SK-N-SH (cell line): ENCODE measurements at regions not wholly inside any gene's neighbourhood (a gene's known extent, or its start where the extent isn't known, plus 50 kb on each side); places are given as distances from the start of the nearest gene placed in this dataset.

Experiments
- CTCF ChIP-seq: fragments of 200-600 bp; sonication (generic); IDR thresholded peaks from 2 replicates; pipeline ENCODE4 v1.6.1; 2017; ENCODE audit warnings: antibody characterized with exemption, mild to moderate bottlenecking, moderate library complexity
- EP300 ChIP-seq, 2 experiments: IDR thresholded peaks; 2 replicates each; pipeline versions ENCODE4 v1.4.0 to v1.6.1; 2012; ENCODE audit warnings: borderline replicate concordance in 1 of 2, low read depth in 1 of 2, low read length in 1 of 2
- IRF3 ChIP-seq: fragments of 150-350 bp; IDR thresholded peaks from 2 replicates; pipeline ENCODE4 v1.6.1; 2016; ENCODE audit warnings: mild to moderate bottlenecking, low read depth, low read length
- POLR2AphosphoS5 ChIP-seq: IDR thresholded peaks from 2 replicates; pipeline ENCODE4 v1.6.1; 2012; ENCODE audit warnings: low read depth, low read length
- RFX5 ChIP-seq: IDR thresholded peaks from 2 replicates; pipeline ENCODE4 v1.6.1; 2012; ENCODE audit warnings: mild to moderate bottlenecking, improper control_type of control experiment, low read length
- USF2 ChIP-seq: fragments of 150-350 bp; IDR thresholded peaks from 2 replicates; pipeline ENCODE4 v1.6.1; 2017; ENCODE audit warnings: antibody characterized with exemption, low read length, low read depth, borderline replicate concordance
- YY1 ChIP-seq: IDR thresholded peaks from 2 replicates; pipeline ENCODE4 v1.4.0; 2012; ENCODE audit warnings: low read depth, mild to moderate bottlenecking

DNA sequence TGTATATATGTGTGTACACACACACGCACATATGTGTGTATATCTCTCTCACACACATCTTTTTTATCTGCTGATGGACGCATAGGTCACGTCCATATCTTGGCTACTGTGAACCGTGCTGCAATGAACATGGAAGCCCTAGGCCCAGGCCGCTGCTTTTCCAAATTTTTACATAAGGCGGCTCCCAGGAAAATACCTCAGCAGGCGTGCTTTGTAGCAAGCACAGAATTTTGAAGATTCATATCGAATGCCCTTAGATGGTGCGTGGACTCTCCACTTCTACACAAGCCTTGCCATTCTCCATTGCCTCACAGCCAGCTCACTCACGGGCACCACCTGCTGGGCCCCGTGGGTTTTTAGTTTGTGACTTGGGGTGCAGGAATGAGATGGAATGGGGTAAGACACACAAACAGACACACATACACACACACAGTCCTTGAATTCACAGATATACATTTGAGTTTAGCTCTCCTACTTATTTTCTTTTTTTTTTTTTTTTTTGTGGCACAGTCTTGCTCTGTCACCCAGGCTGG is 57.9 kb upstream of the RNF32 start:
- TF ChIP-seq CTCF (peak; percentile 18; the same call in 1 of the 2 replicates), RFX5 (no peak), POLR2AphosphoS5 (no peak), EP300 (IDR thresholded peaks at IDR 0.05; ENCODE audit: borderline replicate concordance in 1 of 2, low read depth in 1 of 2, low read length in 1 of 2) (no peak), YY1 (no peak), USF2 (no peak), IRF3 (no peak)
